Left ventricle myocardium inferior (tissue), 1 donor: ENCODE measurements at regions not wholly inside any gene's neighbourhood (a gene's known extent, or its start where the extent isn't known, plus 50 kb on each side); places are given as distances from the start of the nearest gene placed in this dataset.

Experiments
- DNase-seq: peaks from one replicate; pipeline ENCODE4 v3.0.0-alpha.2; 2020
- H3K27ac ChIP-seq: fragments of 200-600 bp; replicated peaks from 2 replicates; pipeline ENCODE4 v1.8.0; 2021
- H3K27me3 ChIP-seq: fragments of 200-600 bp; 2 replicates; pipeline ENCODE4 v1.8.0; 2021; ENCODE audit warnings: low read depth
- H3K36me3 ChIP-seq: fragments of 200-600 bp; 2 replicates; pipeline ENCODE4 v1.8.0; 2021
- H3K4me1 ChIP-seq: fragments of 200-600 bp; 2 replicates; pipeline ENCODE4 v1.8.0; 2021
- H3K4me3 ChIP-seq: fragments of 200-600 bp; 2 replicates; pipeline ENCODE4 v1.8.0; 2021; ENCODE audit warnings: mild to moderate bottlenecking, moderate library complexity
- H3K9me3 ChIP-seq: fragments of 200-600 bp; replicated peaks from 2 replicates; pipeline ENCODE4 v1.8.0; 2021
- intact Hi-C: fragments of 100-400 bp; cut with micrococcal nuclease; formaldehyde crosslinking; loops from one replicate; pipeline ENCODE4 v1.11.0; 2022
- TF ChIP-seq, protein P1 (sequence below): fragments of 200-600 bp; IDR thresholded peaks from 2 replicates; pipeline ENCODE4 v1.8.0; 2021; ENCODE audit warnings: antibody characterized with exemption, mild to moderate bottlenecking, borderline replicate concordance
- donor health status: DM: no; HTN: yes; CAD: no; lungs with severe emphysema.

DNA sequence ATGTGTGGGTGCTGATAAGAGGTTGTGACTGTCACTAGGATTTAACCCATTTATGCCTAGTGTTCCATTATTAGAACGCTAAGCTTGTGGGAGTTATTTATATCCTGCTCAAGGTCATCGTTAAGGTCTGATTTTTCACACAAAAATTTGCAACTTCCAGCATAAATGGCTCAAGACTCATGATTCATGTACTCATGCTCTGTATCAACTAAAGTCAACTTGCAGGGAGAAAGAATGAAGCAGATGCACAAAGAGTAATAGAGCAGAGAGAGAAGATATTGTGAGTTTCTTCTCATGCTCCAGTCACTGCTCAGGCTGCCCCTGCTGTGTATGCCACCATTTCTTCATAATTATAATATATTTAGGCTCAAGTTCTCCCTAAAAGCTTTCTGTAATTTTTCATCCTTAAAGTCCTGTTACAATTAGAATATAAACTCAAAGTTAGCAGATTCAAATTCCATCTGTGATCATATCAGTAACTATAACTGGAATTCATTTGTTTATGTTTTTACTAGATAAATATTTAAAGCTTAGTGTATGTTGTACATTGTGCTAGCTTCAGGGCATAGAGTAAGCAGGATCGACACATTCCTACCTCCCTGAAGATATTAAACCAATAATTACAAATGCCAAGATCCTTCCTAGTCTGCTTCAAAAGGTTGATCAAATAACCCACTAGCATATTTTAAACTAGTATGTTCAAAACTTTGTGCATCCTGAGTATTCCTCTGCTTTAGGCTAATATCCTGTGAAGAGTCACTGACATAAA lies 136.7 kb downstream of the NUDT12 start:
- Histone ChIP-seq H3K4me3 (no peak overlapping the region), H3K27ac (no peak overlapping the region), H3K4me1 (peaks cover 25% of the 10 kb centered on the region), H3K9me3 (no peaks in the 10 kb centered on the region), H3K36me3 (no peaks in the 10 kb centered on the region), H3K27me3 (no peaks in the 10 kb centered on the region)
- intact Hi-C loops: no loop called here
- no peak for DNase-seq
- TF ChIP-seq, protein P1, sequence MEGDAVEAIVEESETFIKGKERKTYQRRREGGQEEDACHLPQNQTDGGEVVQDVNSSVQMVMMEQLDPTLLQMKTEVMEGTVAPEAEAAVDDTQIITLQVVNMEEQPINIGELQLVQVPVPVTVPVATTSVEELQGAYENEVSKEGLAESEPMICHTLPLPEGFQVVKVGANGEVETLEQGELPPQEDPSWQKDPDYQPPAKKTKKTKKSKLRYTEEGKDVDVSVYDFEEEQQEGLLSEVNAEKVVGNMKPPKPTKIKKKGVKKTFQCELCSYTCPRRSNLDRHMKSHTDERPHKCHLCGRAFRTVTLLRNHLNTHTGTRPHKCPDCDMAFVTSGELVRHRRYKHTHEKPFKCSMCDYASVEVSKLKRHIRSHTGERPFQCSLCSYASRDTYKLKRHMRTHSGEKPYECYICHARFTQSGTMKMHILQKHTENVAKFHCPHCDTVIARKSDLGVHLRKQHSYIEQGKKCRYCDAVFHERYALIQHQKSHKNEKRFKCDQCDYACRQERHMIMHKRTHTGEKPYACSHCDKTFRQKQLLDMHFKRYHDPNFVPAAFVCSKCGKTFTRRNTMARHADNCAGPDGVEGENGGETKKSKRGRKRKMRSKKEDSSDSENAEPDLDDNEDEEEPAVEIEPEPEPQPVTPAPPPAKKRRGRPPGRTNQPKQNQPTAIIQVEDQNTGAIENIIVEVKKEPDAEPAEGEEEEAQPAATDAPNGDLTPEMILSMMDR: no peak

DNA sequence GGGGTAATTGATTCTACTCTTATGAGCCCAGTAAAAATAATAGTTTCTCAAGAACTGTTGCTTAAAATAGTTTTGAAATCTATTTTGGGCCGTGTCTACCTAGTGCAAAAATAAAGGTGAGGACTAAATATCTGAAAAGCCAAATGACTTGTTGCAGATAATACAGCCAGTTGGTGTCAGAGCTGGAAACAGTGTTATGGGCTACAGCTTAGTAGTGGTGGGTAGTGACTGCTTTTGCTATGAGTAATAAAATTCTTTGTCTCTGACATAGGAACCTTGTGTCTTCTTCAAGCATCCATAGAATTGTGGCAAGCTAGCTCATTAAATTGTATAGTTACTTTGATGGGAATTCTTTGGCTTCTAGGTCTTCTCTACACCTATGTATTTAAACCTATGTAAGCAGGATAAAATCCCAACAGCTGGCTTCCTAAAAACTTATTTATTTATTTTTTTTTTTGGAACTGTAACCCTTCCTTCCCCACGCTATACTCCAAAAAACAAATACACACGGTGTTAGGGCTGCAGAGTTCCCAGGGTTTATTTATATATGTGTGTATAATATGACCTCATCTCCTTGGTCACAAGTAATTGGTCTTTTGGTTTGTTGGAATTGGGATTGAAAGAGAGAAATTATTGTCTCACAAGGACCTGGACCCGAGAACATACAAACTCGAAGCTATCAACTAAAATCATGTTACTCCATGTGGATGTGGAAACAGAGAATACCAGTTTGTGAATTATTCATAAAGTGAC lies 138.0 kb downstream of the NUDT12 start:
- TF ChIP-seq, protein P1: no peak
- DNase-seq: no peak
- Histone ChIP-seq H3K36me3 (no peaks in the 10 kb centered on the region), H3K27ac (no peak overlapping the region), H3K27me3 (no peaks in the 10 kb centered on the region), H3K9me3 (no peaks in the 10 kb centered on the region), H3K4me3 (no peak overlapping the region), H3K4me1 (peaks cover 25% of the 10 kb centered on the region)
- intact Hi-C loops: no loop called here

DNA sequence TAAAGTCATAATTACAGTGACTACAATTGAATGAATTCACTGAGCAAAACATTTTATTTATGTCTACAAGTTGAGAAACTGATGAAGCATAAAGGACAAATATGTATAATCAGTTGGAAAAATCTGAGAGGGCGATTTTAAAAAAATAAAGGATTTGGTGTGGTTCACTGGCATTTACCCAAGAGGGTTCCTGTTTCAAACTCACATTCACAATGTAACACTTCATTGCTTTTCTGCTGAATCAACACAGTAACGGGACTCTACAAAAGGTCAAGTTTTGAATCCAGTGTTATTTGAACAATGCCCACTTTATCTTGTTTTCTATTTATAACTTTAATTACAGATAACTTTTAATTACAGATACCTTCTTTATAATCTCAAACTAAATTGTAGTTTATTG lies 138.6 kb downstream of the NUDT12 start:
- no peaks in the 10 kb centered on the region for H3K27me3 ChIP-seq
- TF ChIP-seq, protein P1: no peak

DNA sequence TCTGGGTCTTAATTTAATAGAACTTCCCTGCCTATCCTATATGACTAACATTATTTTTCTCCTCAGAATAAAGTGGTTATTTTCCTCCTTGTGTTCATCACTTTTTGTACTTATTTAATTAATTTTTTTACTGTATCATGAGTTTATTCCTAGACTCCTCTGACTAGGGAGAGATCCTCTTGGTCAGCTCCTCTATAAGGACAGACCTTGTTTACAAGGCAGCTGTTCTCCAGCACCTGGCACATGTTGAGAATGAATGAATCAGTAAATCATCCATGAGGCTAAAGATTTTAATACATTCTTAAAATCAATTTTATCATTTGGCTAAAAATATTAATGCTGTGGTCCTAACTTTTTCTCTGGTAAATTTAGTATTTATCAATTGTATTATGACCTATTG lies 139.8 kb downstream of the NUDT12 start:
- no peak overlapping the region for H3K27ac ChIP-seq
- no peak for DNase-seq
- TF ChIP-seq, protein P1: no peak
- peaks cover 17% of the 10 kb centered on the region for H3K4me1 ChIP-seq
- intact Hi-C loops: no loop called here
- H3K4me3 ChIP-seq: no peak overlapping the region
- H3K36me3 ChIP-seq: no peaks in the 10 kb centered on the region
- H3K27me3 ChIP-seq: no peaks in the 10 kb centered on the region
- H3K9me3 ChIP-seq: no peaks in the 10 kb centered on the region

More for the DNA sequence above, 138.6 kb downstream of the NUDT12 start:
- intact Hi-C loops: no loop called here
- H3K36me3 ChIP-seq: no peaks in the 10 kb centered on the region
- no peak for DNase-seq
- no peaks in the 10 kb centered on the region for H3K9me3 ChIP-seq
- H3K27ac ChIP-seq: no peak overlapping the region
- peaks cover 25% of the 10 kb centered on the region for H3K4me1 ChIP-seq
- no peak overlapping the region for H3K4me3 ChIP-seq

DNA sequence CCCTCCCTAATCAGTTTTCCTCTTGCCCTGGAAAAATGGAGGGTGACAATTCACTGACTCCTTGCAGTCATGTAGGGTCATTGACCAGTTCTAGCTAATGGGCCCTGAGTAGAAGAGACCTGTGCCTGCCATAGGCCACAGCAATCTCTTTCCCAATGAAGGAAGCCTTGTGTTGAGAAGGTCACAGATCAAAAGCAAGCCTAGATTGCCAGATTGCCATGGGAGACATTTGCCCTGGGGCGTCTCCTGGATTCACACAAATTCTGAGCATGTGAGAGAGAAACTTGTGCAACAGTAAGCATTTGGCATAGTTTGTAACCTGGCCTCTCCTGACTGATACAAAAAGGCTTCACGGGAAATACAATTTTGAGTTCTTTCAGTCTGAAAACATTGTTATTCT lies 148.0 kb downstream of the NUDT12 start:
- Histone ChIP-seq H3K27ac (no peak overlapping the region), H3K27me3 (no peaks in the 10 kb centered on the region), H3K4me3 (no peak overlapping the region), H3K36me3 (no peaks in the 10 kb centered on the region), H3K4me1 (no peaks in the 10 kb centered on the region), H3K9me3 (no peaks in the 10 kb centered on the region)
- TF ChIP-seq, protein P1: no peak
- no peak for DNase-seq
- intact Hi-C loops: no loop called here
